Tibial nerve (tissue), 4 donors: ENCODE measurements at regions not wholly inside any gene's neighbourhood (a gene's known extent, or its start where the extent isn't known, plus 50 kb on each side); places are given as distances from the start of the nearest gene placed in this dataset.

Experiments
- DNase-seq, 2 donors: peaks; one replicate each; pipeline ENCODE4 v3.0.0-alpha.2; 2019; ENCODE audit warnings: low spot score in 2 of 2
- H3K27ac ChIP-seq, 4 donors: fragments of 200-600 bp; sonication (generic) in 3 of 4; one replicate each; pipeline ENCODE4 v1.5.1; 2017 to 2019; ENCODE audit warnings: mild to moderate bottlenecking in 1 of 4
- H3K27me3 ChIP-seq, 2 donors: fragments of 200-600 bp; sonication (generic) in 1 of 2; one replicate each; pipeline versions ENCODE4 v1.5.1 to v1.6.0; 2017 to 2019
- H3K36me3 ChIP-seq, 3 donors: fragments of 200-600 bp; sonication (generic); one replicate each; pipeline ENCODE4 v1.5.1; 2018 to 2019
- H3K4me1 ChIP-seq, 4 donors: fragments of 200-600 bp; sonication (generic) in 3 of 4; one replicate each; pipeline ENCODE4 v1.5.1; 2017 to 2019
- H3K4me3 ChIP-seq, 4 donors: fragments of 200-600 bp; sonication (generic) in 3 of 4; one replicate each; pipeline ENCODE4 v1.5.1; 2017 to 2019; ENCODE audit warnings: mild to moderate bottlenecking in 1 of 4, moderate library complexity in 1 of 4
- H3K9me3 ChIP-seq, 4 donors: fragments of 200-600 bp; sonication (generic) in 3 of 4; one replicate each; pipeline ENCODE4 v1.5.1; 2017 to 2019
- CTCF ChIP-seq, 5 experiments: fragments of 200-600 bp in 3 of 5; fragments of 450-650 bp in 2 of 5; sonication (generic) in 3 of 5; IDR thresholded peaks; one replicate each; pipeline ENCODE4 v1.5.1; 2016 to 2019; ENCODE audit warnings: antibody characterized with exemption in 5 of 5, mild to moderate bottlenecking in 3 of 5, moderate library complexity in 2 of 5
- EP300 ChIP-seq, 2 donors: sonication (generic); formaldehyde crosslinking; IDR thresholded peaks; one replicate each; pipeline ENCODE4 v1.6.1; 2017; ENCODE audit warnings: antibody characterized with exemption in 2 of 2, mild to moderate bottlenecking in 1 of 2
- POLR2A ChIP-seq, 2 donors: fragments of 450-650 bp; IDR thresholded peaks; one replicate each; pipeline ENCODE4 v1.6.1; 2017; ENCODE audit warnings: antibody characterized with exemption in 2 of 2, mild to moderate bottlenecking in 2 of 2, moderate library complexity in 2 of 2
- WGBS, 2 donors: methylation state at CpG; one replicate each; pipeline ENCODE4 v1.1.5; 2018; 5-methylcytosine and 5-hydroxymethylcytosine counted together

- WGBS, 2 donors: 79 to 81% methylated on average over 2 of the region's 2 CpGs
- TF ChIP-seq POLR2A (IDR thresholded peaks at IDR 0.05) (no peak), EP300 (IDR thresholded peaks at IDR 0.05) (no peak), CTCF (IDR thresholded peaks at IDR 0.05) (no peak)
- H3K4me3 ChIP-seq: no peak overlapping the region
- no peak overlapping the region for H3K27ac ChIP-seq
- H3K36me3 ChIP-seq: no peaks in the 10 kb centered on the region
- H3K9me3 ChIP-seq: no peaks in the 10 kb centered on the region
- no peaks in the 10 kb centered on the region for H3K4me1 ChIP-seq
- DNase-seq: no peak
- H3K27me3 ChIP-seq: no peaks in the 10 kb centered on the region
Observed at GRCh38 chr10:83605783-83606630, 533.3 kb upstream of the GHITM start.

- WGBS, 2 donors: 86% methylated on average over 7 of the region's 7 CpGs
Observed at GRCh38 chr10:83607959-83608745, 531.2 kb upstream of the GHITM start.

GRCh38 chr10:83612050-83612449 lies 527.3 kb upstream of the GHITM start:
- no peak overlapping the region for H3K4me3 ChIP-seq
- no peaks in the 10 kb centered on the region for H3K27me3 ChIP-seq
- H3K9me3 ChIP-seq: no peaks in the 10 kb centered on the region
- no peak for TF ChIP-seq POLR2A (IDR thresholded peaks at IDR 0.05)
- no peaks in the 10 kb centered on the region for H3K4me1 ChIP-seq
- 40 to 46% methylated on average over 4 of the region's 4 CpGs for WGBS, 2 donors
- H3K27ac ChIP-seq: no peak overlapping the region
- no peak for DNase-seq
- no peaks in the 10 kb centered on the region for H3K36me3 ChIP-seq

More at GRCh38 chr10:83607959-83608745, 531.2 kb upstream of the GHITM start:
- no peaks in the 10 kb centered on the region for H3K27me3 ChIP-seq
- no peak overlapping the region for H3K27ac ChIP-seq
- no peak overlapping the region for H3K4me3 ChIP-seq
- H3K4me1 ChIP-seq: no peaks in the 10 kb centered on the region
- TF ChIP-seq POLR2A (IDR thresholded peaks at IDR 0.05): no peak
- no peak for TF ChIP-seq EP300 (IDR thresholded peaks at IDR 0.05)
- no peaks in the 10 kb centered on the region for H3K36me3 ChIP-seq
- no peaks in the 10 kb centered on the region for H3K9me3 ChIP-seq
- DNase-seq: no peak

GRCh38 chr10:83612746-83613145 lies 526.6 kb upstream of the GHITM start:
- WGBS, 2 donors: 37 to 41% methylated on average over 2 of the region's 2 CpGs
- Histone ChIP-seq H3K4me1 (no peaks in the 10 kb centered on the region), H3K27me3 (no peaks in the 10 kb centered on the region), H3K9me3 (no peaks in the 10 kb centered on the region), H3K27ac (no peak overlapping the region), H3K4me3 (no peak overlapping the region), H3K36me3 (no peaks in the 10 kb centered on the region)
- no peak for TF ChIP-seq EP300 (IDR thresholded peaks at IDR 0.05)
- no peak for TF ChIP-seq POLR2A (IDR thresholded peaks at IDR 0.05)
- no peak for TF ChIP-seq CTCF (IDR thresholded peaks at IDR 0.05)
- no peak for DNase-seq

- peaks cover 0 to 5% (median 0%) of the 10 kb centered on the region in 4 donors for H3K4me1 ChIP-seq
- TF ChIP-seq EP300 (IDR thresholded peaks at IDR 0.05) (no peak), CTCF (IDR thresholded peaks at IDR 0.05) (no peak), POLR2A (IDR thresholded peaks at IDR 0.05) (no peak)
- WGBS, 2 donors: 83% methylated on average over 1 of the region's 1 CpG
- no peaks in the 10 kb centered on the region for H3K27me3 ChIP-seq
- no peaks in the 10 kb centered on the region for H3K9me3 ChIP-seq
- H3K27ac ChIP-seq: no peak overlapping the region
- H3K4me3 ChIP-seq: no peak overlapping the region
- no peaks in the 10 kb centered on the region for H3K36me3 ChIP-seq
- no peak for DNase-seq
Observed at GRCh38 chr10:83617172-83617571, 522.1 kb upstream of the GHITM start.
